OCI-LY1 (cell line): ENCODE measurements at regions not wholly inside any gene's neighbourhood (a gene's known extent, or its start where the extent isn't known, plus 50 kb on each side); places are given as distances from the start of the nearest gene placed in this dataset.

Experiments
- H2AFZ ChIP-seq: fragments of 200-600 bp; sonication (generic), shearing (Covaris generic); 2 replicates; pipeline ENCODE4 v1.6.0; 2014; ENCODE audit warnings: antibody characterized with exemption, mild to moderate bottlenecking, low read length
- H3F3A ChIP-seq: fragments of 200-600 bp; sonication (generic), shearing (Covaris generic); 2 replicates; pipeline ENCODE4 v1.6.0; 2014; ENCODE audit warnings: mild to moderate bottlenecking, antibody characterized with exemption, low read length, moderate library complexity; ENCODE audit not compliant: insufficient read depth
- H3K27ac ChIP-seq: fragments of 200-600 bp; sonication (generic); 2 replicates; pipeline ENCODE4 v1.5.1; 2014; ENCODE audit warnings: low read length, mixed run types, mild to moderate bottlenecking, low read depth; ENCODE audit not compliant: poor library complexity, severe bottlenecking
- H3K27me3 ChIP-seq: fragments of 200-600 bp; sonication (generic); 2 replicates; pipeline ENCODE4 v1.6.0; 2014; ENCODE audit warnings: antibody characterized with exemption, mild to moderate bottlenecking, low read length, moderate library complexity; ENCODE audit not compliant: insufficient read depth
- H3K36me3 ChIP-seq: fragments of 200-600 bp; sonication (generic); 2 replicates; pipeline ENCODE4 v1.6.1; 2014; ENCODE audit warnings: mild to moderate bottlenecking, antibody characterized with exemption, low read length, moderate library complexity, mixed read lengths; ENCODE audit not compliant: insufficient read depth
- H3K4me1 ChIP-seq: fragments of 200-600 bp; sonication (generic); 2 replicates; pipeline ENCODE4 v1.5.1; 2014; ENCODE audit warnings: mild to moderate bottlenecking, low read length, moderate library complexity; ENCODE audit not compliant: insufficient read depth, severe bottlenecking
- H3K4me2 ChIP-seq: fragments of 200-600 bp; sonication (generic), shearing (Covaris generic); 2 replicates; pipeline ENCODE4 v1.6.1; 2014; ENCODE audit warnings: low read length
- H3K4me3 ChIP-seq: fragments of 200-600 bp; sonication (generic); 2 replicates; pipeline ENCODE4 v1.5.1; 2014; ENCODE audit warnings: low read length, low read depth, mild to moderate bottlenecking, mixed read lengths; ENCODE audit not compliant: poor library complexity, severe bottlenecking
- H3K79me2 ChIP-seq: fragments of 200-600 bp; shearing (Covaris generic); 2 replicates; pipeline ENCODE4 v1.6.1; 2016; ENCODE audit warnings: mixed run types, low read length, mixed read lengths; ENCODE audit not compliant: insufficient read depth
- H3K9ac ChIP-seq: fragments of 200-600 bp; sonication (generic), shearing (Covaris generic); 2 replicates; pipeline ENCODE4 v1.6.1; 2014; ENCODE audit warnings: mild to moderate bottlenecking, low read length, mixed read lengths
- H3K9me2 ChIP-seq: fragments of 200-600 bp; sonication (generic), shearing (Covaris generic); 2 replicates; pipeline ENCODE4 v1.6.1; 2014; ENCODE audit warnings: low read depth, mild to moderate bottlenecking, low read length, mixed read lengths
- H3K9me3 ChIP-seq: fragments of 200-600 bp; shearing (Covaris generic); 2 replicates; pipeline ENCODE4 v1.6.1; 2014; ENCODE audit warnings: low read length, mixed read lengths
- H4K20me1 ChIP-seq: fragments of 200-600 bp; sonication (generic), shearing (Covaris generic); 2 replicates; pipeline ENCODE4 v1.6.0; 2016; ENCODE audit warnings: mild to moderate bottlenecking, low read length; ENCODE audit not compliant: insufficient read depth
- CTCF ChIP-seq: fragments of 200-600 bp; sonication (generic), shearing (Covaris generic); IDR thresholded peaks from 2 replicates; pipeline ENCODE4 v1.5.1; 2017; ENCODE audit warnings: mild to moderate bottlenecking, antibody characterized with exemption, low read length, moderate library complexity, mixed read lengths
- EZH2 ChIP-seq: fragments of 200-600 bp; sonication (generic), shearing (Covaris generic); IDR thresholded peaks from 2 replicates; pipeline ENCODE4 v1.8.0; 2017; ENCODE audit warnings: borderline replicate concordance, mixed run types, mild to moderate bottlenecking, antibody characterized with exemption, low read length, moderate library complexity, mixed read lengths

DNA sequence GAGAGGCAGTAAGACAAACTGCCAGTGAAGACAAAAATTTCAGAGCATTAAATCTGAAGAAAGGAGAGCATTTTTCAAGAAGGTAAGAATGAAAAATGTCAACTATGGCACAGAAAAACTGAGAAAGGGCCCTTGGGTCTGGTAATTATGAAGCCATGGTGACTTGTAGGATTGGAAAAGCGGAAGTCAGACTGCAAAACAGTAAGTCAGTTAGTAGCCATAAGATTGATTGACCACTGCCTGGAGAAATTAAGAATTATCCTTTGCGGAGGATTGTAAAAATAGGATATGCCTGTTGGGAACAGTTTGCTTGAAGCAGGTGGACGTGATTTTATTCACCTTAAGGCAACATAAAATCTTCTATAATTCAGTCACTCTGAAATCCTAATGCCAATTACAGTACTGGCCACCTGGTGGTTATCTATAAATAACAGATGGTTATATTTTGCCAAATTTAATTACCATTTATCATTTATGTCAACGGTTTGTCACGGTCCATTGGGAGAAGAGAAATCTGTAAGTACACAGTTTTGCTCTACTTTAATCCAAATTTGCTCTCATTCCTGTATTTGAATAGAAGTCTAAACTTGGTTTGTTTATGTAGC lies 127.1 kb upstream of the CNTN1 start:
- H3F3A ChIP-seq: no peaks in the 10 kb centered on the region
- H3K27ac ChIP-seq: no peak overlapping the region
- H4K20me1 ChIP-seq: no peaks in the 10 kb centered on the region
- no peaks in the 10 kb centered on the region for H3K4me1 ChIP-seq
- no peaks in the 10 kb centered on the region for H3K9me2 ChIP-seq
- no peaks in the 10 kb centered on the region for H3K36me3 ChIP-seq
- H3K9ac ChIP-seq: no peak overlapping the region
- no peaks in the 10 kb centered on the region for H3K79me2 ChIP-seq
- H2AFZ ChIP-seq: no peak overlapping the region
- H3K4me3 ChIP-seq: no peak overlapping the region
- no peak overlapping the region for H3K4me2 ChIP-seq
- H3K27me3 ChIP-seq: no peaks in the 10 kb centered on the region
- TF ChIP-seq EZH2 (no peak), CTCF (no peak)
- no peaks in the 10 kb centered on the region for H3K9me3 ChIP-seq

DNA sequence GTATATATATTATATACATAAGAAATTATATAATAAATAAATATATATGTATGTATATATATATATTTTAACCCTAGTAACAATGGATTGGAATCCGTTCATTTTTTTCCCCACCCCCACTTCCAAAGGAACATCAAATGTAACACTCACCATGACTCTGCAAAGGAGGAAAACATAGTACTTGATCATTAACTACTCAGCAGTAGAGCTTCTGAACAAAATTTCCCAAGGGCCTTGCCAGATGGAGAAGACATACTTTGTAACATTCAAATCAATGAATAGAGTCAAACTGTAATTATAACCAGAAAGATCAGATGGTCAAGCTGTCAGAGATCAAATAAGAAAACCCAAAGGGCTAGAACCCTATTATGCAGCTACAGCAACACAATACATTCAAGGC lies 126.0 kb upstream of the CNTN1 start:
- Histone ChIP-seq H3K79me2 (no peaks in the 10 kb centered on the region), H3K4me2 (no peak overlapping the region), H4K20me1 (no peaks in the 10 kb centered on the region), H3K27me3 (no peaks in the 10 kb centered on the region), H3K9ac (no peak overlapping the region), H3K9me2 (no peaks in the 10 kb centered on the region), H3K4me3 (no peak overlapping the region), H3K27ac (no peak overlapping the region), H2AFZ (no peak overlapping the region), H3F3A (no peaks in the 10 kb centered on the region), H3K36me3 (no peaks in the 10 kb centered on the region), H3K4me1 (no peaks in the 10 kb centered on the region), H3K9me3 (no peaks in the 10 kb centered on the region)
- TF ChIP-seq EZH2: no peak
- TF ChIP-seq CTCF: no peak

DNA sequence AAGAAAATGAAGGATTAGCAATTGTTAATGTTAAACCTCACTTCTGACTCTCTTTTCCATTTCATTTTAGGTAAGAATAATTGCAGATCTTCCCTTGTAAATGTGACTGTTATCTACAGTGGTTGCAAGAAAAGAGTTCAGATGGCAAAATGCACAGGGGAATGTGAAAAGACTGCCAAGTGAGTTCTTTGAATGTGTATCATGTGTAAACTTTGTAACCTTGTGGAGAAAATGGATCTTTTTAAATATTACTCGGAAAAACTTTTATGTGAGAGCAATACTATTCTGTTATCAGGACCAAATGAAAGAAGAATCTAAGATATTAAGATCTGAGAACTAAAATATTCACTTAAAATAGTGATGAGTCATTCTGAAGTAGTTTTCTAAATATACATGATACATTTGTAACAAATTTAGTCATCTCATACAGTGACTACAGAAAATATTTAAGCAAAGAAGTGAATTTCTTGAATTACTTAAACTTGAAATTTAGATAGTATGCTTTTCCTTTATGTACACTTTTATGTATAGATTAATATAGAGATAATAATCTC lies 122.5 kb upstream of the CNTN1 start:
- Histone ChIP-seq H3K4me3 (no peak overlapping the region), H3K79me2 (no peaks in the 10 kb centered on the region), H3K9ac (no peak overlapping the region), H3K4me1 (no peaks in the 10 kb centered on the region), H3K9me2 (no peaks in the 10 kb centered on the region), H3F3A (no peaks in the 10 kb centered on the region), H3K9me3 (no peaks in the 10 kb centered on the region), H4K20me1 (no peaks in the 10 kb centered on the region), H3K27me3 (no peaks in the 10 kb centered on the region), H3K4me2 (no peak overlapping the region), H3K27ac (no peak overlapping the region), H3K36me3 (no peaks in the 10 kb centered on the region), H2AFZ (no peak overlapping the region)
- TF ChIP-seq CTCF: no peak
- TF ChIP-seq EZH2: no peak
